OCI-LY1 (cell line): ENCODE measurements at regions not wholly inside any gene's neighbourhood (a gene's known extent, or its start where the extent isn't known, plus 50 kb on each side); places are given as distances from the start of the nearest gene placed in this dataset.

Experiments
- CTCF ChIP-seq: fragments of 200-600 bp; sonication (generic), shearing (Covaris generic); IDR thresholded peaks from 2 replicates; pipeline ENCODE4 v1.5.1; 2017; ENCODE audit warnings: mild to moderate bottlenecking, antibody characterized with exemption, low read length, moderate library complexity, mixed read lengths
- EZH2 ChIP-seq: fragments of 200-600 bp; sonication (generic), shearing (Covaris generic); IDR thresholded peaks from 2 replicates; pipeline ENCODE4 v1.8.0; 2017; ENCODE audit warnings: borderline replicate concordance, mixed run types, mild to moderate bottlenecking, antibody characterized with exemption, low read length, moderate library complexity, mixed read lengths

- no peak for TF ChIP-seq CTCF
- no peak for TF ChIP-seq EZH2
Observed at GRCh38 chr16:61045931-61046330, 990.3 kb downstream of the CDH8 start.
